HFFc6 (cell line): ENCODE measurements at regions not wholly inside any gene's neighbourhood (a gene's known extent, or its start where the extent isn't known, plus 50 kb on each side); places are given as distances from the start of the nearest gene placed in this dataset.

Experiments used
- DNase-seq: peaks from one replicate; pipeline ENCODE4 v3.0.0-alpha.2; 2018
- H3K27ac Mint-ChIP-seq: 2 replicates; pipeline ENCODE4 v1.8.0; 2020; ENCODE audit warnings: mild to moderate bottlenecking, mixed read lengths
- H3K27me3 Mint-ChIP-seq: 2 replicates; pipeline ENCODE4 v1.8.0; 2021; ENCODE audit warnings: mild to moderate bottlenecking, moderate library complexity, mixed read lengths; ENCODE audit not compliant: insufficient read depth
- H3K36me3 Mint-ChIP-seq: 2 replicates; pipeline ENCODE4 v1.8.0; 2021; ENCODE audit warnings: low read depth, mixed read lengths
- H3K4me1 Mint-ChIP-seq: 2 replicates; pipeline ENCODE4 v1.8.0; 2020; ENCODE audit warnings: low read depth, mixed read lengths
- H3K4me3 Mint-ChIP-seq: 2 replicates; pipeline ENCODE4 v1.8.0; 2020; ENCODE audit warnings: mild to moderate bottlenecking, moderate library complexity, mixed read lengths
- H3K9me3 Mint-ChIP-seq: 2 replicates; pipeline ENCODE4 v1.8.0; 2020; ENCODE audit warnings: mild to moderate bottlenecking, mixed read lengths
- TF ChIP-seq, protein P1 (sequence below): fragments of 200-600 bp; sonication (generic); IDR thresholded peaks from 2 replicates; pipeline ENCODE4 v1.5.0; 2021; ENCODE audit warnings: antibody characterized with exemption, mild to moderate bottlenecking

DNA sequence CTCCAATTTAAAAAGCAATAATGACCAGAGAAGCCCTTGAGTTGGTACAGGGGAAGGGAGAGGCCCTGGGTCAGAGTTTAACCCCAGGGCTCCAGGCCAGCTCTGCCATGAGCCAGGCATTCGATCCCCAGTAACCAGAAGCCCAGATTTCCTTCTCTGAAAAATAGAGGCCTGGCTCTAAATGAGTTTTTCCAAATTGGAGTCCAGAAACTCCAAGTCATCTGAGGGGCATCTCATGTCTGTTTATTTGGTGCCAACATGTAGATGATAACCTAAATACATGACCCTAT lies 381.9 kb downstream of the CTTN start:
- TF ChIP-seq, protein P1, sequence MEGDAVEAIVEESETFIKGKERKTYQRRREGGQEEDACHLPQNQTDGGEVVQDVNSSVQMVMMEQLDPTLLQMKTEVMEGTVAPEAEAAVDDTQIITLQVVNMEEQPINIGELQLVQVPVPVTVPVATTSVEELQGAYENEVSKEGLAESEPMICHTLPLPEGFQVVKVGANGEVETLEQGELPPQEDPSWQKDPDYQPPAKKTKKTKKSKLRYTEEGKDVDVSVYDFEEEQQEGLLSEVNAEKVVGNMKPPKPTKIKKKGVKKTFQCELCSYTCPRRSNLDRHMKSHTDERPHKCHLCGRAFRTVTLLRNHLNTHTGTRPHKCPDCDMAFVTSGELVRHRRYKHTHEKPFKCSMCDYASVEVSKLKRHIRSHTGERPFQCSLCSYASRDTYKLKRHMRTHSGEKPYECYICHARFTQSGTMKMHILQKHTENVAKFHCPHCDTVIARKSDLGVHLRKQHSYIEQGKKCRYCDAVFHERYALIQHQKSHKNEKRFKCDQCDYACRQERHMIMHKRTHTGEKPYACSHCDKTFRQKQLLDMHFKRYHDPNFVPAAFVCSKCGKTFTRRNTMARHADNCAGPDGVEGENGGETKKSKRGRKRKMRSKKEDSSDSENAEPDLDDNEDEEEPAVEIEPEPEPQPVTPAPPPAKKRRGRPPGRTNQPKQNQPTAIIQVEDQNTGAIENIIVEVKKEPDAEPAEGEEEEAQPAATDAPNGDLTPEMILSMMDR, result no peak
- H3K36me3 Mint-ChIP-seq, result no peaks in the 10 kb centered on the region
- H3K27ac Mint-ChIP-seq, result no peak overlapping the region
- H3K4me3 Mint-ChIP-seq, result no peak overlapping the region
- peaks cover 12% of the 10 kb centered on the region for H3K27me3 Mint-ChIP-seq
- H3K4me1 Mint-ChIP-seq, result no peaks in the 10 kb centered on the region
- no peak for DNase-seq
- peaks cover 8% of the 10 kb centered on the region for H3K9me3 Mint-ChIP-seq

DNA sequence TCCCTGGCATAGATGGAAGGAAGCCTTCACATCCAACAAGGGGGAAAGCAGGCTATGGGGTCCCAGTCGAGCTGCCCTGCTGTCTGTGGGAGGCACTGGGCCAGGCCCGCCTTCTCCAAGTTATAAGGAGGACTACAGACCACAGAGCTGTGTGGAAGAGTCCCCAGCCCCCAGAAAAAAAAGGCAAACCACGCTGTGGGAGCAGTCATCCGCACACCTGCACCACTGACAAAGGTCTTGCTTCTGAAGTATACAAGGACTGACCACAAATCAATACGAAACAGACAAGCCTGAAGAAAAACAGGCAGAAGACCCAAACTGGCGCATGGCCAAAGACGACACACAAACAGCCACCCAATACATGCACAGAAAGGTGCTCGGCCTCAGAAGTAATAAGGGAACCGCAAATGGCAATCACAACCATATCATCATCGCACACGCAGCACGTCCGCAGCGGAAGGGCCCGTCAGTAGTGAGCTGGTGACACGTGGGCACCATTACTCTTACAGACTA lies 384.1 kb downstream of the CTTN start:
- H3K4me1 Mint-ChIP-seq, result no peaks in the 10 kb centered on the region
- H3K36me3 Mint-ChIP-seq, result no peaks in the 10 kb centered on the region
- H3K4me3 Mint-ChIP-seq, result no peak overlapping the region
- TF ChIP-seq, protein P1, result no peak
- DNase-seq, result no peak
- H3K27me3 Mint-ChIP-seq, result peaks cover 9% of the 10 kb centered on the region
- no peak overlapping the region for H3K27ac Mint-ChIP-seq
- H3K9me3 Mint-ChIP-seq, result peaks cover 9% of the 10 kb centered on the region

DNA sequence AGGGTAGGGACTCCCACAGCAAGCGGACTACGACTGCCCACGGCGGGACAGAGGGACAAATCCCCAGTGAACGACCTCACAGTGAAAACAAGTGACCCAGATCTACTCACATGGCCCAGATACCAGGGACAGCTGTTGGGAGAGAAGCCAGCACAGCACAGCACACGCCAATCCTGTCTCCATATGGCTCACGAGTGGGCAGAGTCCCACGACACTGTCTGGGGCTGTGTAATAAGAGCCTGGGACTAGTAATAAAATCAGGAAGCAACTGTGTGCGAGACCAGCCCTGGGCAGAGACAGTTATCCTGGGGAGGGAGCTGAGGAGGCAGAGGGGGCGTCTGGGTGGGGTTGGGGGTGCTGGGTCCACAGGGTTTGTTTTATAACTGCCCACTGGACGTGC lies 385.0 kb downstream of the CTTN start:
- no peak overlapping the region for H3K4me3 Mint-ChIP-seq
- H3K27me3 Mint-ChIP-seq, result peaks cover 9% of the 10 kb centered on the region; the same call in 1 of the 2 replicates
- H3K27ac Mint-ChIP-seq, result no peak overlapping the region
- TF ChIP-seq, protein P1, result no peak
- no peak for DNase-seq
- no peaks in the 10 kb centered on the region for H3K36me3 Mint-ChIP-seq
- no peaks in the 10 kb centered on the region for H3K4me1 Mint-ChIP-seq
- peaks cover 9% of the 10 kb centered on the region for H3K9me3 Mint-ChIP-seq

DNA sequence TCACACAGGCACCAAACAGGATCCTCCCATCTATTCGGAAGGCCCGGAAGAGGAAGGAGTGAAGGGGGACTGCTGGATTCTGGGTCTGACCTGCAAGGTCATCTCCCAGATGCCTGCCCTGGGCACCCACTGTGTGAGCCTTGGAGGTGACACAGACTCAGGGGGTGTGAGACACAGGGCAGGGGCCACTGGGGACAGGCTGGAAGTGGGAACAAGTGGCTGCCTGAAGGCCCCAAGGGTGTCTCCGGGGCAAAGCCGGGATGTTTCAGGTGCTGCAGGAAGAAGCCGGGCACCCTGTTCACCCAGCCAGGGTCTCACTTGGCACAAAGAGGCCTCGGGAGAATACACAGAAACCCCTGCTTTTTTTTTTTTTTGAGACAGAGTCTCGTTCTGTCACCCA lies 385.5 kb downstream of the CTTN start:
- peaks cover 9% of the 10 kb centered on the region for H3K9me3 Mint-ChIP-seq

DNA sequence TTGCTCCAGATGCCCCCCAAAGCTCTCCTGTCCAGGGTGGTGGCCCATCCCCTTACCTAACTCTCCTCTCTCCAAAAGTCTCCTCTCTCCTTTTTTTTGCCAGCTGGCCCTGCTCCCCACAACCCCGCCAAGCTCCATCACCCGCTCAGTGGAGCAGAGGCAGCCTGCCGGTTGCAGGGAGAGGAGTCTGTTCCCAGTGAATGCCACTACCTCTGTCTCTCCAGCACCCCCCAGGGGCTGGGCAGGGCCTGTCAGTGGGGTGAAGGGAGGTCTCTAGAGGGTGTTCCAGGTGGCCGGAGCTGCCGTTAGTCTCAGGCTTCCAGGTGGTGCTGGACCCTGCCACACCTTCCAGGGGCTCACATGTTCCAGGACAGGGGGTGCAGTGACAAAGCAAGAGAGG lies 387.0 kb downstream of the CTTN start:
- no peak for DNase-seq
- H3K4me3 Mint-ChIP-seq, result no peak overlapping the region
- peaks cover 9% of the 10 kb centered on the region; the same call in 1 of the 2 replicates for H3K27me3 Mint-ChIP-seq
- no peak overlapping the region for H3K27ac Mint-ChIP-seq
- peaks cover 9% of the 10 kb centered on the region for H3K9me3 Mint-ChIP-seq
- TF ChIP-seq, protein P1, result no peak
- H3K4me1 Mint-ChIP-seq, result no peaks in the 10 kb centered on the region
- H3K36me3 Mint-ChIP-seq, result no peaks in the 10 kb centered on the region

More for the DNA sequence above, 385.5 kb downstream of the CTTN start:
- H3K4me1 Mint-ChIP-seq, result no peaks in the 10 kb centered on the region
- TF ChIP-seq, protein P1, result no peak
- no peak overlapping the region for H3K27ac Mint-ChIP-seq
- no peaks in the 10 kb centered on the region for H3K36me3 Mint-ChIP-seq
- no peak overlapping the region for H3K4me3 Mint-ChIP-seq
- peaks cover 9% of the 10 kb centered on the region; the same call in 1 of the 2 replicates for H3K27me3 Mint-ChIP-seq
- DNase-seq, result no peak

DNA sequence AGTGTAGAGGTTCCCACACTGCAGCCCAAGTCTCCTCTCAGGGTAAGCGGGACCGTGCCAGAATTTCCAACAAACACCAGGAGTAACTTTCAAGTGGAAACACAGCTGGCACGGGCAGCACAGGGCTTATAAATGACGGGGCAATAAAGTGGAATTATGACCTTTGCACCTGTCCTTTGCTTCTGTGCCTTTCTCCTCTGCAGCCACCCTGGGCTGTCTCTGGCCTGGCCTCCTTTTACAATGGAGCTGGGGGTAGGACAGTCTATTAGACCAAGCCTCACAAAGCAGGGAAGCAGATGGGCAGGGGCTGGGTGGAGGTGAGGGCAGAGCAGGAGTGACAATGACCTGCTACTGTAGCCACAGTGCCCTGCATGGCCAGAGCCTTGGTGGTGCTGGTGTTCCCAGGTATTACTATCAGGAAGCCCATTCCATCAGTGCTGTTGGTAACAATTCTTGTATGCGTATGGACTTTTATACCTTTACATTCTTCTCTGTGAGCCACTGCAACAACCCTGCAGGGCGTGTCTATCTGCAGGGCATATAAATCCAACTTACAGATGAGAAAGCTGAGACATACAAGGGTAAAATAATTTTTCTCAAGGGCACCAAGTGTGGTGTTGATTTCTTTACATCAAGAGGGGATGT lies 387.8 kb downstream of the CTTN start:
- no peak overlapping the region for H3K27ac Mint-ChIP-seq
- H3K9me3 Mint-ChIP-seq, result peaks cover 11% of the 10 kb centered on the region
- no peaks in the 10 kb centered on the region for H3K4me1 Mint-ChIP-seq
- H3K36me3 Mint-ChIP-seq, result no peaks in the 10 kb centered on the region
- H3K4me3 Mint-ChIP-seq, result no peak overlapping the region
- DNase-seq, result no peak
- TF ChIP-seq, protein P1, result no peak
- H3K27me3 Mint-ChIP-seq, result peaks cover 7% of the 10 kb centered on the region
